IPS-18c (cell line): ENCODE measurements at regions not wholly inside any gene's neighbourhood (a gene's known extent, or its start where the extent isn't known, plus 50 kb on each side); places are given as distances from the start of the nearest gene placed in this dataset.

Experiments
- H3K4me3 ChIP-seq: 2 replicates; pipeline ENCODE4 v1.7.0; 2013; ENCODE audit warnings: low read depth, mild to moderate bottlenecking, low read length, moderate library complexity; ENCODE audit not compliant: insufficient read depth
- H3K9me3 ChIP-seq: one replicate; pipeline ENCODE4 v1.6.1; 2013; ENCODE audit warnings: mild to moderate bottlenecking, low read length, moderate library complexity; ENCODE audit not compliant: control insufficient read depth, insufficient read depth

GRCh38 chr14:34235643-34236300, 226.3 kb downstream of the SPTSSA start:
- Histone ChIP-seq H3K9me3 (no peaks in the 10 kb centered on the region), H3K4me3 (no peak overlapping the region)

- no peak overlapping the region for H3K4me3 ChIP-seq
- no peaks in the 10 kb centered on the region for H3K9me3 ChIP-seq
Measured at GRCh38 chr14:34234258-34234657, 227.8 kb downstream of the SPTSSA start.

GRCh38 chr14:34233619-34234018, 228.4 kb downstream of the SPTSSA start:
- no peaks in the 10 kb centered on the region for H3K9me3 ChIP-seq
- H3K4me3 ChIP-seq = no peak overlapping the region

- H3K4me3 ChIP-seq = no peak overlapping the region
- H3K9me3 ChIP-seq = no peaks in the 10 kb centered on the region
Measured at GRCh38 chr14:34232790-34233189, 229.2 kb downstream of the SPTSSA start.

GRCh38 chr14:34231626-34232025, 230.4 kb downstream of the SPTSSA start:
- Histone ChIP-seq H3K4me3 (no peak overlapping the region), H3K9me3 (no peaks in the 10 kb centered on the region)

GRCh38 chr14:34229140-34229539, 232.9 kb downstream of the SPTSSA start:
- H3K9me3 ChIP-seq = no peaks in the 10 kb centered on the region
- no peak overlapping the region for H3K4me3 ChIP-seq

- Histone ChIP-seq H3K9me3 (no peaks in the 10 kb centered on the region), H3K4me3 (no peak overlapping the region)
Measured at GRCh38 chr14:34228650-34228976, 233.4 kb downstream of the SPTSSA start.

- H3K4me3 ChIP-seq = no peak overlapping the region
- no peaks in the 10 kb centered on the region for H3K9me3 ChIP-seq
Measured at GRCh38 chr14:34227834-34228649, 234.0 kb downstream of the SPTSSA start.

- H3K4me3 ChIP-seq = no peak overlapping the region
- no peaks in the 10 kb centered on the region for H3K9me3 ChIP-seq
Measured at GRCh38 chr14:34224221-34224620, 237.8 kb downstream of the SPTSSA start.

GRCh38 chr14:34223373-34224148, 238.5 kb downstream of the SPTSSA start:
- Histone ChIP-seq H3K4me3 (no peak overlapping the region), H3K9me3 (no peaks in the 10 kb centered on the region)

- no peaks in the 10 kb centered on the region for H3K9me3 ChIP-seq
- no peak overlapping the region for H3K4me3 ChIP-seq
Measured at GRCh38 chr14:34222867-34223266, 239.2 kb downstream of the SPTSSA start.

- Histone ChIP-seq H3K9me3 (no peaks in the 10 kb centered on the region), H3K4me3 (no peak overlapping the region)
Measured at GRCh38 chr14:34222122-34222521, 239.9 kb downstream of the SPTSSA start.

- H3K4me3 ChIP-seq = no peak overlapping the region
- H3K9me3 ChIP-seq = no peaks in the 10 kb centered on the region
Measured at GRCh38 chr14:34220921-34221320, 241.1 kb downstream of the SPTSSA start.

- no peaks in the 10 kb centered on the region for H3K9me3 ChIP-seq
Measured at GRCh38 chr14:34220378-34220706, 241.7 kb downstream of the SPTSSA start.

GRCh38 chr14:34219661-34220377, 242.2 kb downstream of the SPTSSA start:
- H3K9me3 ChIP-seq = no peaks in the 10 kb centered on the region
- no peak overlapping the region for H3K4me3 ChIP-seq

More at GRCh38 chr14:34220378-34220706, 241.7 kb downstream of the SPTSSA start:
- H3K4me3 ChIP-seq = no peak overlapping the region

- Histone ChIP-seq H3K4me3 (no peak overlapping the region), H3K9me3 (no peaks in the 10 kb centered on the region)
Measured at GRCh38 chr14:34218881-34219280, 243.2 kb downstream of the SPTSSA start.

GRCh38 chr14:34214961-34215360, 247.1 kb downstream of the SPTSSA start:
- no peaks in the 10 kb centered on the region for H3K9me3 ChIP-seq

More at GRCh38 chr14:34214961-34215360, 247.1 kb downstream of the SPTSSA start:
- no peak overlapping the region for H3K4me3 ChIP-seq
